ENCODE measurements at regions not wholly inside any gene's neighbourhood (a gene's known extent, or its start where the extent isn't known, plus 50 kb on each side); places are given as distances from the start of the nearest gene placed in this dataset.

DNA sequence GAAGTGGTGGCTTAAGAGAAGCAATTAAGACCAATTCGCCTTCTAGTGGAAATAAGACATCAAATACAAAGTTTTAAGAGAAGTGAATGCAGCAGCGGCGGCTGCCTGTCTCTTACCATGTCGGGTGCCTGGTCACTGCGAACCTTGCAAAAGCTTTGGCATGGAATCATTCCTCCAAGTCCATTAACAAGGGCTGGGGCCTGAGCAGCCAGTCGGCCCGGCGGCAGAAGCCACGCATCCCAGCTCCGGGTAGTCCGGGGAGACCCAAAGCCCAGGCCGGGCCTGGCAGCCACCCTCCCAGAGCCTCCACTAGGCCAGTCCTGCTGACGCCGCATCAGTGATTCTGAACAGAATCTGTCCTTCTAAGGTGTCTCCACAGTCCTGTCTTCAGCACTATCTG lies 321.0 kb downstream of the TMEM121 start:
- no peak for TF ChIP-seq EZH2 (IDR thresholded peaks at IDR 0.05; ENCODE audit: low read length, missing control alignments)
- TF ChIP-seq, protein P1, sequence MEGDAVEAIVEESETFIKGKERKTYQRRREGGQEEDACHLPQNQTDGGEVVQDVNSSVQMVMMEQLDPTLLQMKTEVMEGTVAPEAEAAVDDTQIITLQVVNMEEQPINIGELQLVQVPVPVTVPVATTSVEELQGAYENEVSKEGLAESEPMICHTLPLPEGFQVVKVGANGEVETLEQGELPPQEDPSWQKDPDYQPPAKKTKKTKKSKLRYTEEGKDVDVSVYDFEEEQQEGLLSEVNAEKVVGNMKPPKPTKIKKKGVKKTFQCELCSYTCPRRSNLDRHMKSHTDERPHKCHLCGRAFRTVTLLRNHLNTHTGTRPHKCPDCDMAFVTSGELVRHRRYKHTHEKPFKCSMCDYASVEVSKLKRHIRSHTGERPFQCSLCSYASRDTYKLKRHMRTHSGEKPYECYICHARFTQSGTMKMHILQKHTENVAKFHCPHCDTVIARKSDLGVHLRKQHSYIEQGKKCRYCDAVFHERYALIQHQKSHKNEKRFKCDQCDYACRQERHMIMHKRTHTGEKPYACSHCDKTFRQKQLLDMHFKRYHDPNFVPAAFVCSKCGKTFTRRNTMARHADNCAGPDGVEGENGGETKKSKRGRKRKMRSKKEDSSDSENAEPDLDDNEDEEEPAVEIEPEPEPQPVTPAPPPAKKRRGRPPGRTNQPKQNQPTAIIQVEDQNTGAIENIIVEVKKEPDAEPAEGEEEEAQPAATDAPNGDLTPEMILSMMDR (conservative IDR thresholded peaks at IDR 0.05 in 1 of 2, IDR thresholded peaks at IDR 0.05 in 1 of 2; ENCODE audit: low read depth in 1 of 2, low read length in 2 of 2) = no peak
- Histone ChIP-seq H3K9me3 (ENCODE audit: control insufficient read depth, insufficient read depth, low read depth, low read length) (no peaks in the 10 kb centered on the region), H3K9ac (ENCODE audit: insufficient read depth, low read length) (no peak overlapping the region), H2AFZ (ENCODE audit: low read length) (no peak overlapping the region), H3K36me3 (ENCODE audit: control insufficient read depth, insufficient read depth, low read length) (no peaks in the 10 kb centered on the region), H3K4me2 (ENCODE audit: extremely low read depth, insufficient read depth, low read length) (no peak overlapping the region), H3K79me2 (ENCODE audit: control insufficient read depth, insufficient read depth, low read length) (no peaks in the 10 kb centered on the region), H4K20me1 (ENCODE audit: control insufficient read depth, extremely low read depth, insufficient read depth, low read length) (no peaks in the 10 kb centered on the region), H3K4me3 (replicated peaks in 1 of 4; ENCODE audit: control extremely low read depth in 1 of 4, insufficient read depth in 1 of 4, low read depth in 3 of 4, low read length in 4 of 4) (no peak overlapping the region), H3K27me3 (ENCODE audit: control insufficient read depth, insufficient read depth, low read length) (no peaks in the 10 kb centered on the region), H3K4me1 (ENCODE audit: control insufficient read depth, extremely low read depth, insufficient read depth, low read length) (no peaks in the 10 kb centered on the region), H3K27ac (ENCODE audit: insufficient read depth, low read length) (no peak overlapping the region)
- no peak for DNase-seq (ENCODE audit: low read depth in 2 of 2)

DNA sequence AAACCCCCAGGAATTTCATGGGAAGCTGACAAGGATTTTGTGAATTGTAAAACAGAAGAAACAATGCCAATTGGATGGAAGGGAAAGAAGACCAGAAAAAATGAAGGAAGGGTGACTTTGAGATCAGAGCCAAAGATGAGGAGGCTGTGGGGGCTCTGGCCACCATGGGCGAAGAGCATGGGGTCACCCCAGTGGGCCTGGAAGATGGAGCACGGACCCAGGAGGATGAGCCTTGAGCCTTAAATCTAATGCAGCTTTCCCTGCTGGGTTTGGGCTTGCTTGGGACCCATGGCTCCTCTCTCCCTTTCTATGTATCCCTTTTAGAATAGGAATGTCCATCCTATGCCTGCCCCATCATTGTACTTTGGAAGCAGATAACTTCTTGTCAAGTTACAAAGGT lies 322.2 kb downstream of the TMEM121 start:
- H3K4me2 ChIP-seq (ENCODE audit: extremely low read depth, insufficient read depth, low read length) = no peak overlapping the region
- no peaks in the 10 kb centered on the region for H3K9me3 ChIP-seq (ENCODE audit: control insufficient read depth, insufficient read depth, low read depth, low read length)
- no peaks in the 10 kb centered on the region for H3K79me2 ChIP-seq (ENCODE audit: control insufficient read depth, insufficient read depth, low read length)
- TF ChIP-seq EZH2 (IDR thresholded peaks at IDR 0.05; ENCODE audit: low read length, missing control alignments) = no peak
- TF ChIP-seq, protein P1 (conservative IDR thresholded peaks at IDR 0.05 in 1 of 2, IDR thresholded peaks at IDR 0.05 in 1 of 2; ENCODE audit: low read depth in 1 of 2, low read length in 2 of 2) = no peak
- H3K36me3 ChIP-seq (ENCODE audit: control insufficient read depth, insufficient read depth, low read length) = no peaks in the 10 kb centered on the region
- no peaks in the 10 kb centered on the region for H3K4me1 ChIP-seq (ENCODE audit: control insufficient read depth, extremely low read depth, insufficient read depth, low read length)
- H3K9ac ChIP-seq (ENCODE audit: insufficient read depth, low read length) = no peak overlapping the region
- H3K4me3 ChIP-seq (replicated peaks in 1 of 4; ENCODE audit: control extremely low read depth in 1 of 4, insufficient read depth in 1 of 4, low read depth in 3 of 4, low read length in 4 of 4) = no peak overlapping the region
- H3K27ac ChIP-seq (ENCODE audit: insufficient read depth, low read length) = no peak overlapping the region
- no peaks in the 10 kb centered on the region for H3K27me3 ChIP-seq (ENCODE audit: control insufficient read depth, insufficient read depth, low read length)
- no peak overlapping the region for H2AFZ ChIP-seq (ENCODE audit: low read length)
- DNase-seq (ENCODE audit: low read depth in 2 of 2) = no peak
- no peaks in the 10 kb centered on the region for H4K20me1 ChIP-seq (ENCODE audit: control insufficient read depth, extremely low read depth, insufficient read depth, low read length)

DNA sequence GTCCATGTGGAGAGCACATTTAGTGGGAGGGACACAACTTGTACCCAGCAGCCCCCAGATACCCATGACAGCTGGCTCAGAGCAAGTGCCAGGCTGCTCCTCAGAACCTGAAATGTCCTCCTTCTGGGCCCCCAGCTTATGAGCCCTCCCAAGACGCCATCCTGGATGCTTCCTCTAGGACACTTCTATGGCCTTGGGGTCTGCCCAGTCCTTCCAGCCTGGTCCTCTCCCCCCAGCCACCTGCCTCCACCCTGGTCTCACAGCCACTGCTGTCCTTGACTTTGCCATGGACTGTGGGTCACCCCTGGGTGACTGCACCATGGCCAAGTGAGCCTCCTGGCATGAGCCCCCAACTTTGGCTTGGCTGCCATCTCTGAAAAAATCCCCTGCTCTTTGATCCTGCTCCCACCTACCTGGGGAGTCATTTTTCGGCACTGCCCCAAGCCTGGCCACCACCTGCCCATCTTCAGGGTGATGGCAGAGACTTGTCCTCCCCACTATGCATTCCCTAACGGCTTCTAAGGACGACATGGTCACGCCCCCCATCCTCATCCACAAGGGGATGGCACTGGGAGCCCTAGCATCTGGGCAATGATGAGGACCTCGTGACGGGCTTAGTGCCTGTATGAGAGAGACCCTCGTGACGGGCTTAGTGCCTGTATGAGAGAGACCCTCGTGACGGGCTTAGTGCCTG lies 323.7 kb downstream of the TMEM121 start:
- Histone ChIP-seq H2AFZ (ENCODE audit: low read length) (no peak overlapping the region), H3K27ac (ENCODE audit: insufficient read depth, low read length) (no peak overlapping the region), H3K9ac (ENCODE audit: insufficient read depth, low read length) (no peak overlapping the region), H3K9me3 (ENCODE audit: control insufficient read depth, insufficient read depth, low read depth, low read length) (no peaks in the 10 kb centered on the region), H3K36me3 (ENCODE audit: control insufficient read depth, insufficient read depth, low read length) (no peaks in the 10 kb centered on the region), H3K79me2 (ENCODE audit: control insufficient read depth, insufficient read depth, low read length) (no peaks in the 10 kb centered on the region), H3K4me2 (ENCODE audit: extremely low read depth, insufficient read depth, low read length) (no peak overlapping the region), H3K4me1 (ENCODE audit: control insufficient read depth, extremely low read depth, insufficient read depth, low read length) (no peaks in the 10 kb centered on the region), H4K20me1 (ENCODE audit: control insufficient read depth, extremely low read depth, insufficient read depth, low read length) (no peaks in the 10 kb centered on the region), H3K4me3 (replicated peaks in 1 of 4; ENCODE audit: control extremely low read depth in 1 of 4, insufficient read depth in 1 of 4, low read depth in 3 of 4, low read length in 4 of 4) (no peak overlapping the region), H3K27me3 (ENCODE audit: control insufficient read depth, insufficient read depth, low read length) (no peaks in the 10 kb centered on the region)
- TF ChIP-seq, protein P1 (conservative IDR thresholded peaks at IDR 0.05 in 1 of 2, IDR thresholded peaks at IDR 0.05 in 1 of 2; ENCODE audit: low read depth in 1 of 2, low read length in 2 of 2) = no peak
- no peak for TF ChIP-seq EZH2 (IDR thresholded peaks at IDR 0.05; ENCODE audit: low read length, missing control alignments)
- no peak for DNase-seq (ENCODE audit: low read depth in 2 of 2)
